Nephron progenitor cell (in vitro differentiated cells): ENCODE measurements at regions not wholly inside any gene's neighbourhood (a gene's known extent, or its start where the extent isn't known, plus 50 kb on each side); places are given as distances from the start of the nearest gene placed in this dataset.
"Not testable (repeated sequence)": the region's sequence is repeated elsewhere in the genome, so short reads cannot be mapped to it uniquely, and the experiment has no call there.

Experiments
- DNase-seq: peaks from one replicate; pipeline ENCODE4 v3.0.0; 2021
- H3K27ac Mint-ChIP-seq: 2 replicates; pipeline ENCODE4 v1.8.0; 2021; ENCODE audit warnings: mild to moderate bottlenecking, moderate library complexity, mixed read lengths
- H3K27me3 Mint-ChIP-seq: 2 replicates; pipeline ENCODE4 v1.8.0; 2021; ENCODE audit warnings: mild to moderate bottlenecking, low read depth, mixed read lengths; ENCODE audit not compliant: poor library complexity
- H3K36me3 Mint-ChIP-seq: 2 replicates; pipeline ENCODE4 v1.8.0; 2021; ENCODE audit warnings: low read depth, mixed read lengths
- H3K4me1 Mint-ChIP-seq: 2 replicates; pipeline ENCODE4 v1.8.0; 2021; ENCODE audit warnings: mixed read lengths
- H3K4me3 Mint-ChIP-seq: 2 replicates; pipeline ENCODE4 v1.8.0; 2021; ENCODE audit warnings: mild to moderate bottlenecking, moderate library complexity, mixed read lengths
- H3K9me3 Mint-ChIP-seq: 2 replicates; pipeline ENCODE4 v1.8.0; 2021; ENCODE audit warnings: mild to moderate bottlenecking, moderate library complexity, mixed read lengths
- TF ChIP-seq, protein P1 (sequence below): fragments of 200-600 bp; sonication (generic); IDR thresholded peaks from 2 replicates; pipeline ENCODE4 v1.5.0; 2021; ENCODE audit warnings: antibody characterized with exemption

DNA sequence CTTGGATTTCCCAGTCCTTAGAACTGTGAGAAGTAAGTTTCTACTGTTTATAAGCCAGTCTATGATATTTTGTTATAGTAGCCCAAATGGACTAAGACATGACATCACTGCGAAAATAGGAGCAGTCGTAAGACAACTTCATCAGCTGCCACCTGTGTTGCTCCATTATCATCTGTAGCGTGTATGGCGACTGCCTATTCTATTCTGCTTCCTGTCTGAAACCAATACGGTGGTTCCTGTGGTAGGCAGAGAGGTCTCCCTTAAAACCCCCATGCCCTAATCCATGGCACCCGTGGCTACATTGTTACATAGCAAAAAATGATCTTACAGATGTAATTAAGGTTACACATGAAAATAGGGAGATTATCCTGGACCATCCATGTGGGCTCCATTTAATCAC lies 105.4 kb upstream of the FAT1 start:
- TF ChIP-seq, protein P1, sequence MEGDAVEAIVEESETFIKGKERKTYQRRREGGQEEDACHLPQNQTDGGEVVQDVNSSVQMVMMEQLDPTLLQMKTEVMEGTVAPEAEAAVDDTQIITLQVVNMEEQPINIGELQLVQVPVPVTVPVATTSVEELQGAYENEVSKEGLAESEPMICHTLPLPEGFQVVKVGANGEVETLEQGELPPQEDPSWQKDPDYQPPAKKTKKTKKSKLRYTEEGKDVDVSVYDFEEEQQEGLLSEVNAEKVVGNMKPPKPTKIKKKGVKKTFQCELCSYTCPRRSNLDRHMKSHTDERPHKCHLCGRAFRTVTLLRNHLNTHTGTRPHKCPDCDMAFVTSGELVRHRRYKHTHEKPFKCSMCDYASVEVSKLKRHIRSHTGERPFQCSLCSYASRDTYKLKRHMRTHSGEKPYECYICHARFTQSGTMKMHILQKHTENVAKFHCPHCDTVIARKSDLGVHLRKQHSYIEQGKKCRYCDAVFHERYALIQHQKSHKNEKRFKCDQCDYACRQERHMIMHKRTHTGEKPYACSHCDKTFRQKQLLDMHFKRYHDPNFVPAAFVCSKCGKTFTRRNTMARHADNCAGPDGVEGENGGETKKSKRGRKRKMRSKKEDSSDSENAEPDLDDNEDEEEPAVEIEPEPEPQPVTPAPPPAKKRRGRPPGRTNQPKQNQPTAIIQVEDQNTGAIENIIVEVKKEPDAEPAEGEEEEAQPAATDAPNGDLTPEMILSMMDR = no peak
- no peaks in the 10 kb centered on the region for H3K27me3 Mint-ChIP-seq
- no peak overlapping the region for H3K4me3 Mint-ChIP-seq
- no peak overlapping the region for H3K27ac Mint-ChIP-seq
- H3K9me3 Mint-ChIP-seq = peaks cover 6% of the 10 kb centered on the region
- peaks cover 22% of the 10 kb centered on the region for H3K4me1 Mint-ChIP-seq
- no peaks in the 10 kb centered on the region for H3K36me3 Mint-ChIP-seq
- no peak for DNase-seq

DNA sequence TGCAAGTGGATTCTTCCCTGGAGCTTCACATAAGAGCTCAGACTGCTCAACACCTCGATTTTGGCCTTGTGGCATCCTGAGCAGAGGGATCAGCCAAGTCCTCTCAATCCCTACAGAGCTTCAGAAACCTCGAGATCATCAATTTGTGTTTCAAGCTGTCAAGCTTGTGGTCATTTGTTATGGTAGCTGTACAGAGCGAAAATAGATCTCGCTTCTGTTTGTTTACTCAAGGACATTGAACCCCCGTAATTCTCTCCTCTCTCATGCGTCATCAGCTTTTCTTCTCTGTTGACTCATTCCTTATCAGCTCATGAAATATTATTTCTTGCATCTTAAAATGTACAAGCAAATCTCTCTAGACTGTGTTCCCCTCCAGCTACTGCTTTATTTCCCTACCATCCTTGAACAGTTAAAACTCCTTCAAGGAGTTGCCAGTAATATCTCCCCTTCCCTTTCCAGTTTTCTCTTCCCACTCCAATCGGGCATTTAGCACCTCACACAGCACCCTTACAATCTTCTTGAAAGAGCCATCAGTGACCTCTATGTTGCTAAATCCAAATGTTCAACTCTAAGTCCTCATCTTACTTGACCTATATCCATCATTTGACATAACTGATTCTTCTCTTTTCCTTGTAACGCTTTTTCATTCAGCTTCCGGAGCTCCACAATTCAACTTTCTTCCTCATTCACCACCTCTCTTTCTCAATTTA lies 106.2 kb upstream of the FAT1 start:
- no peak for DNase-seq
- peak overlapping the region; percentile 12 for H3K27ac Mint-ChIP-seq

DNA sequence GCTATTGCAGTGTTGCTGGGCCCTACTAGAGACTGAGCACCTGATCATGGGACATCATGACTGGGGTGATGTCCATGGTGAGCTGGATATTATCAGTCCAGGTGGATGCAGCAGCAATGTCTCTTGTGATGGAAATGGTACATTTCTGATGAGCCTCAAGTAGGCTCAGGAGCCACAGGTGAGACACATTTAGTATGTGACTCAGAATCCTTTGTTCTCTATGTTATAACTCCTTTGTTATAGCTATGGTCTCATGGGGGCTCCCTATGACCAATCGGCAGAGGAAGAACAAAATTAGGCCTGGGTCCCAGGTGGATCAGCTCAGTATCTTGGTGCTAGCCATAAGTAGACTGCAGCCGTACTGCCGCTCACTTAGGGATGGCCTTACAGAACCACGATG lies 107.9 kb upstream of the FAT1 start:
- H3K4me1 Mint-ChIP-seq = peaks cover 22% of the 10 kb centered on the region
- peaks cover 6% of the 10 kb centered on the region for H3K9me3 Mint-ChIP-seq
- DNase-seq = no peak
- peaks cover 3% of the 10 kb centered on the region for H3K27me3 Mint-ChIP-seq
- H3K4me3 Mint-ChIP-seq = no peak overlapping the region
- TF ChIP-seq, protein P1 = no peak
- H3K27ac Mint-ChIP-seq = no peak overlapping the region
- no peaks in the 10 kb centered on the region for H3K36me3 Mint-ChIP-seq

More for the DNA sequence above, 106.2 kb upstream of the FAT1 start:
- TF ChIP-seq, protein P1 = no peak
- Mint-ChIP-seq H3K4me1 (peaks cover 22% of the 10 kb centered on the region), H3K9me3 (peaks cover 6% of the 10 kb centered on the region), H3K27me3 (peaks cover 3% of the 10 kb centered on the region), H3K36me3 (no peaks in the 10 kb centered on the region), H3K4me3 (no peak overlapping the region)

DNA sequence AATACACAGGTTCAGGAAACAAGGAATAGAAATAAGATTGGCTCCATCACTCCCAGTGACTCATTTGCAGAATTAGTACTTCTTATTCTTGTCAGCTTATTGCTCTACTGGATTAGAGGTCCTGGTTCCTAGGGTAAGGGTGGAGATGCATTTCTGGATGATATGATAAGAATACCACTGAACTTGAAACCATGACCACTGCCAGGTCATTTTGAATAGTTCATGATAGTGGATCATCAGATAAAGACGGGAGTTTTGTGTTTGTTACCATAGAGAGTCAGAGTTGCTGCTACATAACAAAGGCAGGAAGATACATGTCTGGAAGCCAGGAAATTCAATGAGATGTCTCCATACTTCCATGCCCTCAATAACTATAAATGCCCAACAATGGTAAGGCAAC lies 109.2 kb upstream of the FAT1 start:
- no peak overlapping the region for H3K4me3 Mint-ChIP-seq
- H3K9me3 Mint-ChIP-seq = peaks cover 6% of the 10 kb centered on the region
- no peak for DNase-seq
- TF ChIP-seq, protein P1 = no peak
- H3K36me3 Mint-ChIP-seq = no peaks in the 10 kb centered on the region
- H3K4me1 Mint-ChIP-seq = peaks cover 17% of the 10 kb centered on the region
- peaks cover 3% of the 10 kb centered on the region for H3K27me3 Mint-ChIP-seq
- no peak overlapping the region for H3K27ac Mint-ChIP-seq

DNA sequence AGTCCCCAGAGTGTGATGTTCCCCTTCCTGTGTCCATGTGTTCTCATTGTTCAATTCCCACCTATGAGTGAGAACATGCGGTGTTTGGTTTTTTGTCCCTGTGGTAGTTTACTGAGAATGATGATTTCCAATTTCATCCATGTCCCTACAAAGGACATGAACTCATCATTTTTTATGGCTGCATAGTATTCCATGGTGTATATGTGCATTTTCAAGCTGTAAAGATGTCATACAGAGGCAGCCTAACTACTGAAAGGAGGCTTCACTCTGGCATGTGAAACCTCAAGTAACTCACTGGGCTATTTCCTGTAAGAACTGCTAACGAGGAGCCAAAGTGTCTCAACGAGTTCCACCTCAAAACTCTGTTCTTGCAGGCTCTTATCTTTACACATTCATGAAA lies 113.8 kb upstream of the FAT1 start:
- H3K27ac Mint-ChIP-seq, H3K36me3 Mint-ChIP-seq, H3K27me3 Mint-ChIP-seq: not testable (repeated sequence)

DNA sequence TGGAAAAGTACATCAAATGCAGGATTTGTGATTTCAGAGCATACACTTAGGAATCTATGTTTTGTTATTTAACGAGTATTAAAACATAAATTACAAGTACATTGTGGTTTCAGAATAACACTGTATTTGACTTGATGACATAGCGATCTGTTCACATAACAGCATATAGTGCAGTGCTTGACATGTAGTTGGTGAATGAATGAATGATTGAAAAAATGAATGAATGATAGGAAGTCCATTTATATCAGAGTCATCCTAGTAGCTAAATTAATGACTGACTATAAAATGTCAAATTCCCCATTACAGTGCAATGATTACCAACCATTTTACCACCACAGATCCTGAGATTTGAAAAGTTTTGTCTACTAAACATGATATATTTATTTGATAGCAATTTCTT lies 114.6 kb upstream of the FAT1 start:
- Mint-ChIP-seq H3K4me1 (no peaks in the 10 kb centered on the region), H3K27ac (no peak overlapping the region), H3K27me3 (peaks cover 6% of the 10 kb centered on the region), H3K4me3 (no peak overlapping the region), H3K9me3 (peaks cover 7% of the 10 kb centered on the region), H3K36me3 (peaks cover 5% of the 10 kb centered on the region)
- TF ChIP-seq, protein P1 = no peak
- no peak for DNase-seq

More for the DNA sequence above, 113.8 kb upstream of the FAT1 start:
- H3K4me3 Mint-ChIP-seq, H3K9me3 Mint-ChIP-seq, DNase-seq, H3K4me1 Mint-ChIP-seq: not testable (repeated sequence)
